Body of pancreas (tissue), 4 donors: ENCODE measurements at regions not wholly inside any gene's neighbourhood (a gene's known extent, or its start where the extent isn't known, plus 50 kb on each side); places are given as distances from the start of the nearest gene placed in this dataset.

Experiments
- POLR2A ChIP-seq, 3 donors: fragments of 450-650 bp; IDR thresholded peaks; one replicate each; pipeline ENCODE4 v1.6.1; 2016; ENCODE audit warnings: antibody characterized with exemption in 3 of 3, mild to moderate bottlenecking in 2 of 3
- TF ChIP-seq, protein P1 (sequence below), 7 experiments: fragments of 450-650 bp in 4 of 7; fragments of 200-600 bp in 3 of 7; sonication (generic) in 3 of 7; IDR thresholded peaks; one replicate each; pipeline ENCODE4 v1.5.1; 2016 to 2019; ENCODE audit warnings: antibody characterized with exemption in 7 of 7

DNA sequence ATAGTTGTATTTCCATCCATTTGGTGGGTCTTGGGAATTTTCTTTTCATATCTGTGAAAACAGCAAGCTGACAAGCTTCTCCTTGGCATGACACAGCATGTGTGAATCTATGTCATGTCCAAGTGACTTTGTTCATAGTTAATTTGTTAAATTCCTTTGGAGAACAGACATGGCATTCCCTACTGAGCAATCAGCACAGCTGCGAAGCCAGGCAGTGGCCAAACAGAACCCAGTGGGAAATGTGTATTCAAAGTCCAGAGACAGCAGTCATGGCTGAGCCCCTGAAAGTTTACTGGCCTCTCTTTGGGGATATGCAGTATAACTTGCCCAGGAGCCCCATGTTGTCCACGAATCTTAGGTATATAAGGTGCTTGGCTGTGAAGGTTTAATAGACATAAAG is 474.7 kb downstream of the NKX6-1 start:
- TF ChIP-seq, protein P1, sequence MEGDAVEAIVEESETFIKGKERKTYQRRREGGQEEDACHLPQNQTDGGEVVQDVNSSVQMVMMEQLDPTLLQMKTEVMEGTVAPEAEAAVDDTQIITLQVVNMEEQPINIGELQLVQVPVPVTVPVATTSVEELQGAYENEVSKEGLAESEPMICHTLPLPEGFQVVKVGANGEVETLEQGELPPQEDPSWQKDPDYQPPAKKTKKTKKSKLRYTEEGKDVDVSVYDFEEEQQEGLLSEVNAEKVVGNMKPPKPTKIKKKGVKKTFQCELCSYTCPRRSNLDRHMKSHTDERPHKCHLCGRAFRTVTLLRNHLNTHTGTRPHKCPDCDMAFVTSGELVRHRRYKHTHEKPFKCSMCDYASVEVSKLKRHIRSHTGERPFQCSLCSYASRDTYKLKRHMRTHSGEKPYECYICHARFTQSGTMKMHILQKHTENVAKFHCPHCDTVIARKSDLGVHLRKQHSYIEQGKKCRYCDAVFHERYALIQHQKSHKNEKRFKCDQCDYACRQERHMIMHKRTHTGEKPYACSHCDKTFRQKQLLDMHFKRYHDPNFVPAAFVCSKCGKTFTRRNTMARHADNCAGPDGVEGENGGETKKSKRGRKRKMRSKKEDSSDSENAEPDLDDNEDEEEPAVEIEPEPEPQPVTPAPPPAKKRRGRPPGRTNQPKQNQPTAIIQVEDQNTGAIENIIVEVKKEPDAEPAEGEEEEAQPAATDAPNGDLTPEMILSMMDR (IDR thresholded peaks at IDR 0.05) = no peak
- no peak for TF ChIP-seq POLR2A (IDR thresholded peaks at IDR 0.05)
